ENCODE measurements at regions not wholly inside any gene's neighbourhood (a gene's known extent, or its start where the extent isn't known, plus 50 kb on each side); places are given as distances from the start of the nearest gene placed in this dataset.

GRCh38 chr3:159843840-159844730 lies 144.6 kb upstream of the IL12A start:
- TF ChIP-seq CTCF (IDR thresholded peaks at IDR 0.05 in 8 of 11, conservative IDR thresholded peaks at IDR 0.05 in 3 of 11) (no peak), POLR2AphosphoS5 (IDR thresholded peaks at IDR 0.05) (no peak)

Measured in spleen (tissue), 7 donors.